ENCODE measurements at regions not wholly inside any gene's neighbourhood (a gene's known extent, or its start where the extent isn't known, plus 50 kb on each side); places are given as distances from the start of the nearest gene placed in this dataset.

DNA sequence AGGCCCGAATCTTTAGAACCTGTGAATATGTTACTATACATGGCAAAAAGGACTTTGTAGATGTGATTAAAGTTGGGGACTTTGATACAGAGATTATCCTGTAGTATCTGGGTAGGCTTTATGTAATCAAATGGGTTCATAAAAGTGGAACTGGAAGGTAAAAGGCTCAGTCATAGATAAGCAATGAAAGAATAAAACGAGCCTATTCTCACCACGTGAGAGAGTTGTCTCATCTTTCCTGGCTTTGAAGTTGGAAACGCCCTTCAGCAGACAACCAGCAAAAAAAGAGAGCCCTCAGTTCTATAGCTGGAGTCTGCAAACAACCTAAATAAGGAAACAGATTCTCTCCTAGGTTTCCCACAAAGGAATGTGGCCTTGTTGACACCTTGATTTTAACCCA is 805.8 kb upstream of the DIAPH2 start:
- TF ChIP-seq, protein P1, sequence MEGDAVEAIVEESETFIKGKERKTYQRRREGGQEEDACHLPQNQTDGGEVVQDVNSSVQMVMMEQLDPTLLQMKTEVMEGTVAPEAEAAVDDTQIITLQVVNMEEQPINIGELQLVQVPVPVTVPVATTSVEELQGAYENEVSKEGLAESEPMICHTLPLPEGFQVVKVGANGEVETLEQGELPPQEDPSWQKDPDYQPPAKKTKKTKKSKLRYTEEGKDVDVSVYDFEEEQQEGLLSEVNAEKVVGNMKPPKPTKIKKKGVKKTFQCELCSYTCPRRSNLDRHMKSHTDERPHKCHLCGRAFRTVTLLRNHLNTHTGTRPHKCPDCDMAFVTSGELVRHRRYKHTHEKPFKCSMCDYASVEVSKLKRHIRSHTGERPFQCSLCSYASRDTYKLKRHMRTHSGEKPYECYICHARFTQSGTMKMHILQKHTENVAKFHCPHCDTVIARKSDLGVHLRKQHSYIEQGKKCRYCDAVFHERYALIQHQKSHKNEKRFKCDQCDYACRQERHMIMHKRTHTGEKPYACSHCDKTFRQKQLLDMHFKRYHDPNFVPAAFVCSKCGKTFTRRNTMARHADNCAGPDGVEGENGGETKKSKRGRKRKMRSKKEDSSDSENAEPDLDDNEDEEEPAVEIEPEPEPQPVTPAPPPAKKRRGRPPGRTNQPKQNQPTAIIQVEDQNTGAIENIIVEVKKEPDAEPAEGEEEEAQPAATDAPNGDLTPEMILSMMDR (IDR thresholded peaks at IDR 0.05; ENCODE audit: control extremely low read depth in 1 of 3, insufficient read depth in 1 of 3, low read depth in 1 of 3, low read length in 3 of 3): no peak
- TF ChIP-seq SIN3A (conservative IDR thresholded peaks at IDR 0.05 in 1 of 2, IDR thresholded peaks at IDR 0.05 in 1 of 2; ENCODE audit: low read depth in 1 of 2, low read length in 2 of 2) (no peak), POLR2A (IDR thresholded peaks at IDR 0.05; ENCODE audit: control extremely low read depth in 1 of 2, low read depth in 2 of 2, low read length in 2 of 2) (no peak), SP1 (IDR thresholded peaks at IDR 0.05; ENCODE audit: low read depth, low read length) (no peak)

Data from H1 (cell line).